Thyroid gland (tissue), 4 donors: ENCODE measurements at regions not wholly inside any gene's neighbourhood (a gene's known extent, or its start where the extent isn't known, plus 50 kb on each side); places are given as distances from the start of the nearest gene placed in this dataset.

Experiments used
- DNase-seq, 2 donors: peaks; one replicate each; pipeline ENCODE4 v3.0.0-alpha.2; 2019
- H3K27ac ChIP-seq, 3 donors: fragments of 200-600 bp; sonication (generic); 1 replicate in 2 of 3; 2 replicates in 1 of 3; pipeline ENCODE4 v1.5.1; 2016 to 2019; ENCODE audit warnings: mild to moderate bottlenecking in 1 of 3, moderate library complexity in 1 of 3
- H3K27me3 ChIP-seq: fragments of 200-600 bp; sonication (generic); one replicate; pipeline ENCODE4 v1.5.1; 2019
- H3K36me3 ChIP-seq, 2 donors: fragments of 200-600 bp; sonication (generic); one replicate each; pipeline ENCODE4 v1.5.1; 2016 to 2019
- H3K4me1 ChIP-seq, 2 donors: fragments of 200-600 bp; sonication (generic); one replicate each; pipeline ENCODE4 v1.5.1; 2017 to 2019
- H3K4me3 ChIP-seq, 3 donors: fragments of 200-600 bp; sonication (generic); replicated peaks in 1 of 3; 1 replicate in 2 of 3; 2 replicates in 1 of 3; pipeline ENCODE4 v1.5.1; 2016; ENCODE audit warnings: mild to moderate bottlenecking in 1 of 3
- H3K9me3 ChIP-seq: fragments of 200-600 bp; sonication (generic); one replicate; pipeline ENCODE4 v1.5.1; 2017
- POLR2A ChIP-seq, 2 donors: fragments of 450-650 bp; IDR thresholded peaks; one replicate each; pipeline ENCODE4 v1.6.1; 2017; ENCODE audit warnings: antibody characterized with exemption in 2 of 2, mild to moderate bottlenecking in 2 of 2, moderate library complexity in 1 of 2
- WGBS, 2 donors: methylation state at CpG; one replicate each; pipeline ENCODE4 v1.1.5; 2017; 5-methylcytosine and 5-hydroxymethylcytosine counted together
- intact Hi-C: fragments of 100-400 bp; cut with DNase I; formaldehyde crosslinking; loops from one replicate; pipeline ENCODE4 v1.15.1; 2023
- TF ChIP-seq, protein P1 (sequence below), 6 experiments: fragments of 200-600 bp in 3 of 6; fragments of 450-650 bp in 3 of 6; sonication (generic) in 3 of 6; IDR thresholded peaks; one replicate each; pipeline ENCODE4 v1.5.1; 2016 to 2019; ENCODE audit warnings: antibody characterized with exemption in 6 of 6, mild to moderate bottlenecking in 2 of 6, inconsistent platforms in 1 of 6, moderate library complexity in 1 of 6

DNA sequence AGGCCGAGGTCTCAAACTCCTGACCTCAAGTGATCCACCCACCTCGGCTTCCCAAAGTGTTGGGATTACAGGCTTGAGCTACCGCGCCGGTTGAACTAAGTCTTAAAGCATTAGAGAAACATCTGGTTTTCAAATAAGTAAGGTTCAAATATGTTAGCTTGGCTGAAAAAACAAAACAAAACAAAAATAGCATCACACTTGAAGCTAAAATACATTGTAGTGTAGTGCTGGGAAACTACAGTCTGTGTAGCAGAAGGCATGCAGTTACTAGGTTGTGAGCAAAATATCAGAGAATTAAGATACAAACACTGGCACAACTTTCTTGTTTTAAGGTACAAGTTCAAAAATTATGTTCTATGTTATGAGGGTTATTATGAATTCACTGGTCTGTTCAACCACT lies 224.8 kb upstream of the CHORDC1 start:
- TF ChIP-seq POLR2A (IDR thresholded peaks at IDR 0.05) = no peak
- TF ChIP-seq, protein P1, sequence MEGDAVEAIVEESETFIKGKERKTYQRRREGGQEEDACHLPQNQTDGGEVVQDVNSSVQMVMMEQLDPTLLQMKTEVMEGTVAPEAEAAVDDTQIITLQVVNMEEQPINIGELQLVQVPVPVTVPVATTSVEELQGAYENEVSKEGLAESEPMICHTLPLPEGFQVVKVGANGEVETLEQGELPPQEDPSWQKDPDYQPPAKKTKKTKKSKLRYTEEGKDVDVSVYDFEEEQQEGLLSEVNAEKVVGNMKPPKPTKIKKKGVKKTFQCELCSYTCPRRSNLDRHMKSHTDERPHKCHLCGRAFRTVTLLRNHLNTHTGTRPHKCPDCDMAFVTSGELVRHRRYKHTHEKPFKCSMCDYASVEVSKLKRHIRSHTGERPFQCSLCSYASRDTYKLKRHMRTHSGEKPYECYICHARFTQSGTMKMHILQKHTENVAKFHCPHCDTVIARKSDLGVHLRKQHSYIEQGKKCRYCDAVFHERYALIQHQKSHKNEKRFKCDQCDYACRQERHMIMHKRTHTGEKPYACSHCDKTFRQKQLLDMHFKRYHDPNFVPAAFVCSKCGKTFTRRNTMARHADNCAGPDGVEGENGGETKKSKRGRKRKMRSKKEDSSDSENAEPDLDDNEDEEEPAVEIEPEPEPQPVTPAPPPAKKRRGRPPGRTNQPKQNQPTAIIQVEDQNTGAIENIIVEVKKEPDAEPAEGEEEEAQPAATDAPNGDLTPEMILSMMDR (IDR thresholded peaks at IDR 0.05) = no peak
- no peak overlapping the region for H3K27ac ChIP-seq
- 83 to 87% methylated on average over 5 of the region's 5 CpGs for WGBS, 2 donors
- peaks cover 0 to 4% of the 10 kb centered on the region in 2 donors for H3K4me1 ChIP-seq
- H3K4me3 ChIP-seq = no peak overlapping the region
- no peaks in the 10 kb centered on the region for H3K27me3 ChIP-seq
- intact Hi-C loops = no loop called here
- H3K36me3 ChIP-seq = no peaks in the 10 kb centered on the region
- no peaks in the 10 kb centered on the region for H3K9me3 ChIP-seq
- DNase-seq = no peak

DNA sequence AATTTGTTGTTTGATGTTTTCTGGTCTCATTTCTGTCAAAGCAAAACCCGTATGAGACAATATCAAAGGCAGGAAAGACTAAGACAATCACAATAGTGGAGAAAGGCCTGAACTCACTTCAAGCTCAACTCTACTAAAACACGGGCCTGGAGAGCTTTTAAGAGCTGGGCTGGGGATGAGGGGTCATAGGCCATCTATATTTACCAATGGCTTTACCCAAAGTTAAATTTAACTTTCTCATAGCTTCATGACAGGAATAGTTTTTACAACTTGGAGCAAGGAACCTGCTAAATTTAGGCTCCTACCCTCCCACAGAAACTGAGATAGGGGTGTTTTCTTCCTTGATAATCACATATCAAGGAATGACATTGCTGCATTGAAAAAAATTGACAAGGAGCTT lies 223.4 kb upstream of the CHORDC1 start:
- intact Hi-C loops = no loop called here
- peaks cover 0 to 4% of the 10 kb centered on the region in 2 donors for H3K4me1 ChIP-seq
- H3K9me3 ChIP-seq = no peaks in the 10 kb centered on the region
- H3K36me3 ChIP-seq = no peaks in the 10 kb centered on the region
- TF ChIP-seq POLR2A (IDR thresholded peaks at IDR 0.05) = no peak
- TF ChIP-seq, protein P1 (IDR thresholded peaks at IDR 0.05) = no peak
- WGBS, 2 donors = 31 to 41% methylated on average over 2 of the region's 2 CpGs
- DNase-seq = no peak
- H3K4me3 ChIP-seq = no peak overlapping the region
- H3K27ac ChIP-seq = no peak overlapping the region
- H3K27me3 ChIP-seq = no peaks in the 10 kb centered on the region

DNA sequence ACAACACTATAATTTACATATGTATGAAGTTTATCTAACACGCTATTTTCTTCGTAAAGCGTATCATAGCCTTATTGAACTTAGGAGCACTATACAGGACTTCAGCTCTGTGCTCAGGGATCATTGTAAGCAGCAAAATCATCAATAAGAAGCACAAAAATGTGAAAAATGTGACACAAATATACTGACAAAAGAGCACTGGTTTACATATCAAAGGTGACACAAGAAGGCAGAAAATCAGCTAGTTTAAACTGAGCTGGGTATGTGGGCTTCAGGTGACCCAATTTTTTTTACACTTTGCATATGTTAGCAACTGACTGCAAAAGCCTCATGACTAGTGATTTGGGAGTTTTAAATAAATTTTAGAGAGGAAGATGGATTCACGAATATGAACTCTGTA lies 215.2 kb upstream of the CHORDC1 start:
- Histone ChIP-seq H3K27me3 (no peaks in the 10 kb centered on the region), H3K4me3 (no peak overlapping the region), H3K36me3 (no peaks in the 10 kb centered on the region), H3K4me1 (no peaks in the 10 kb centered on the region), H3K9me3 (no peaks in the 10 kb centered on the region), H3K27ac (no peak overlapping the region)
- intact Hi-C loops = no loop called here
- DNase-seq = no peak
- TF ChIP-seq POLR2A (IDR thresholded peaks at IDR 0.05) = no peak
- TF ChIP-seq, protein P1 (IDR thresholded peaks at IDR 0.05) = no peak
- WGBS, 2 donors = 94 to 97% methylated on average over 4 of the region's 4 CpGs

DNA sequence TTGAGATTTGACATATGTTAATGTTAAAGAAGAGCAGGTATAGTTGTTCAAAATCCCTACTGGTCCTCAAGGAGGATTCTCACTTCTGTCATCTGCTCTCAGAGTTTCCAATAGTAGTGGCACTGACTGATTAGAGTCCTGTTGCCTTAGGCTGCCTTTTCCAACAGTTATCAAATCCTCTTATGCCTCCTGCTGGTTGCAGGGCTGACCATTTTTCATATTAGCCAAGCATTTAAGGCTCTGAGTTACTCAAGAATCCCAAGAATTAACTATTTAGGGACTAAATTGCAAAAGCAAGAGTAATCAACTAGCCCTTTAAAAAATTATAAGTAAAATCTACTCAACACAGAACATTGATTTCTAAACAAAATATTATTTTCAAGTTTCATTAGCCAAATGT lies 212.0 kb upstream of the CHORDC1 start:
- H3K27me3 ChIP-seq = no peaks in the 10 kb centered on the region
- TF ChIP-seq, protein P1 (IDR thresholded peaks at IDR 0.05) = peak in 4 of 6 experiments; percentile 36 to 56 (median 45)
- no peak for TF ChIP-seq POLR2A (IDR thresholded peaks at IDR 0.05)

DNA sequence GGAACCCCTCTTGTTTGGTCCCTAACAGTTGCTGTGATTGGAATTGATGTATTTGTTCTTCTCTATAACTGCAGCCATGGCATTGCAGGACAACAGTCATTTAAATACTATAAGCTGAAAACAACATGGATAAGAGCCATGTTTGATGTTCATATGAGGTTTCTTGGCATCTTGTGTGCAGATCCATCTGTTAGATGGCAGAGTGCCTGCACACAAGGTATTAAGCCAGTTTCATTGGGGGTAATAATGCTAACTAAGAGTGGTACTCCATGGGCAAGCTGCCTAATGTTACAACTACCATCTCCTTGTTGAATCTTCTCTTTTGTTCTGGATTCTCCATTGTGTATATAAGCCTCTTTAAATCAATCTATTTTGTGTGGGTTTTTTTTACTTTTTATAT lies 206.0 kb upstream of the CHORDC1 start:
- intact Hi-C loops = no loop called here
- TF ChIP-seq, protein P1 (IDR thresholded peaks at IDR 0.05) = no peak
- no peak for TF ChIP-seq POLR2A (IDR thresholded peaks at IDR 0.05)
- no peak for DNase-seq
- Histone ChIP-seq H3K9me3 (no peaks in the 10 kb centered on the region), H3K27me3 (no peaks in the 10 kb centered on the region), H3K27ac (no peak overlapping the region), H3K4me3 (no peak overlapping the region), H3K36me3 (no peaks in the 10 kb centered on the region), H3K4me1 (peaks cover 0 to 3% of the 10 kb centered on the region in 2 donors)

More for the DNA sequence above, 212.0 kb upstream of the CHORDC1 start:
- Histone ChIP-seq H3K9me3 (no peaks in the 10 kb centered on the region), H3K27ac (no peak overlapping the region), H3K4me3 (no peak overlapping the region), H3K4me1 (no peaks in the 10 kb centered on the region), H3K36me3 (no peaks in the 10 kb centered on the region)
- peak; percentile 12 to 17 for DNase-seq
- intact Hi-C loops = no loop called here
